A673 (cell line): ENCODE measurements at regions not wholly inside any gene's neighbourhood (a gene's known extent, or its start where the extent isn't known, plus 50 kb on each side); places are given as distances from the start of the nearest gene placed in this dataset.

Experiments
- BruUV-seq: library from RNA; stranded (reverse); fragments of 400-500 nt; replicated peaks from 2 replicates; lab custom pipeline; 2021; lab: Mats Ljungman, UMichigan
- CTCF ChIA-PET: fragments of 300-600 bp; sonication (Branson Sonifier 250); formaldehyde crosslinking; loops from one replicate; lab custom pipeline; 2022; ENCODE audit warnings: antibody characterized with exemption; lab: Charles Lee
- POLR2A ChIA-PET: fragments of 300-600 bp; sonication (Branson Sonifier 250); formaldehyde crosslinking; loops from one replicate; lab custom pipeline; 2022; ENCODE audit warnings: antibody characterized with exemption; ENCODE audit not compliant: low non-redundant PET; lab: Charles Lee
- DNase-seq: peaks from one replicate; pipeline ENCODE4 v3.0.0-alpha.2; 2015; ENCODE audit warnings: low spot score
- H3K27ac ChIP-seq: fragments of 200-600 bp; sonication (generic); 2 replicates; pipeline ENCODE4 v1.5.1; 2016; ENCODE audit warnings: mixed run types, low read depth, mild to moderate bottlenecking, mixed read lengths, antibody characterized with exemption, low read length; ENCODE audit not compliant: poor library complexity, severe bottlenecking
- H3K27me3 ChIP-seq: fragments of 200-600 bp; sonication (generic); replicated peaks from 2 replicates; pipeline ENCODE4 v1.6.1; 2017; ENCODE audit warnings: mixed run types, low read depth, mild to moderate bottlenecking, mixed read lengths, antibody characterized with exemption, low read length; ENCODE audit not compliant: insufficient read depth, poor library complexity
- H3K36me3 ChIP-seq: fragments of 200-600 bp; sonication (generic); 2 replicates; pipeline ENCODE4 v1.6.1; 2016; ENCODE audit warnings: mixed run types, mild to moderate bottlenecking, mixed read lengths, antibody characterized with exemption, low read length; ENCODE audit not compliant: insufficient read depth, poor library complexity, severe bottlenecking
- H3K4me1 ChIP-seq: fragments of 200-600 bp; sonication (generic); 2 replicates; pipeline ENCODE4 v1.6.1; 2017; ENCODE audit warnings: mixed run types, mild to moderate bottlenecking, mixed read lengths, antibody characterized with exemption, low read length; ENCODE audit not compliant: insufficient read depth, poor library complexity, severe bottlenecking
- H3K4me3 ChIP-seq: fragments of 200-600 bp; sonication (generic); 2 replicates; pipeline ENCODE4 v1.5.1; 2016; ENCODE audit warnings: low read depth, mixed run types, mild to moderate bottlenecking, mixed read lengths, low read length; ENCODE audit not compliant: poor library complexity, severe bottlenecking
- H3K9me3 ChIP-seq: fragments of 200-600 bp; sonication (generic); 2 replicates; pipeline ENCODE4 v1.6.1; 2016; ENCODE audit warnings: mixed run types, low read depth, mild to moderate bottlenecking, mixed read lengths, antibody characterized with exemption, low read length; ENCODE audit not compliant: poor library complexity, severe bottlenecking
- EZH2 ChIP-seq: fragments of 200-600 bp; sonication (generic); IDR thresholded peaks from 2 replicates; pipeline ENCODE4 v1.6.1; 2017; ENCODE audit warnings: borderline replicate concordance, low read depth, mild to moderate bottlenecking, mixed read lengths, antibody characterized with exemption, low read length; ENCODE audit not compliant: poor library complexity, severe bottlenecking
- intact Hi-C: fragments of 100-400 bp; cut with micrococcal nuclease; formaldehyde crosslinking; loops from one replicate; pipeline ENCODE4 v1.10.0; 2022; ENCODE audit not compliant: unreplicated experiment
- TF ChIP-seq, protein P1 (sequence below): fragments of 300-800, 200-600 bp; sonication (generic); conservative IDR thresholded peaks from 2 replicates; pipeline ENCODE4 v1.5.1; 2017; ENCODE audit warnings: low read depth, mild to moderate bottlenecking, antibody characterized with exemption, low read length, moderate library complexity, mixed read lengths

GRCh38 chrX:7225338-7225737 is 77.4 kb upstream of the PUDP start:
- POLR2A ChIA-PET, result no interaction called here
- CTCF ChIA-PET, result no interaction called here
- TF ChIP-seq EZH2, result no peak
- TF ChIP-seq, protein P1, sequence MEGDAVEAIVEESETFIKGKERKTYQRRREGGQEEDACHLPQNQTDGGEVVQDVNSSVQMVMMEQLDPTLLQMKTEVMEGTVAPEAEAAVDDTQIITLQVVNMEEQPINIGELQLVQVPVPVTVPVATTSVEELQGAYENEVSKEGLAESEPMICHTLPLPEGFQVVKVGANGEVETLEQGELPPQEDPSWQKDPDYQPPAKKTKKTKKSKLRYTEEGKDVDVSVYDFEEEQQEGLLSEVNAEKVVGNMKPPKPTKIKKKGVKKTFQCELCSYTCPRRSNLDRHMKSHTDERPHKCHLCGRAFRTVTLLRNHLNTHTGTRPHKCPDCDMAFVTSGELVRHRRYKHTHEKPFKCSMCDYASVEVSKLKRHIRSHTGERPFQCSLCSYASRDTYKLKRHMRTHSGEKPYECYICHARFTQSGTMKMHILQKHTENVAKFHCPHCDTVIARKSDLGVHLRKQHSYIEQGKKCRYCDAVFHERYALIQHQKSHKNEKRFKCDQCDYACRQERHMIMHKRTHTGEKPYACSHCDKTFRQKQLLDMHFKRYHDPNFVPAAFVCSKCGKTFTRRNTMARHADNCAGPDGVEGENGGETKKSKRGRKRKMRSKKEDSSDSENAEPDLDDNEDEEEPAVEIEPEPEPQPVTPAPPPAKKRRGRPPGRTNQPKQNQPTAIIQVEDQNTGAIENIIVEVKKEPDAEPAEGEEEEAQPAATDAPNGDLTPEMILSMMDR, result no peak
- Histone ChIP-seq H3K4me1 (no peaks in the 10 kb centered on the region), H3K9me3 (no peaks in the 10 kb centered on the region), H3K4me3 (no peak overlapping the region), H3K27ac (no peak overlapping the region), H3K27me3 (no peaks in the 10 kb centered on the region), H3K36me3 (no peaks in the 10 kb centered on the region)
- no TSS peak for BruUV-seq
- intact Hi-C loops, result no loop called here
- DNase-seq, result no peak

DNA sequence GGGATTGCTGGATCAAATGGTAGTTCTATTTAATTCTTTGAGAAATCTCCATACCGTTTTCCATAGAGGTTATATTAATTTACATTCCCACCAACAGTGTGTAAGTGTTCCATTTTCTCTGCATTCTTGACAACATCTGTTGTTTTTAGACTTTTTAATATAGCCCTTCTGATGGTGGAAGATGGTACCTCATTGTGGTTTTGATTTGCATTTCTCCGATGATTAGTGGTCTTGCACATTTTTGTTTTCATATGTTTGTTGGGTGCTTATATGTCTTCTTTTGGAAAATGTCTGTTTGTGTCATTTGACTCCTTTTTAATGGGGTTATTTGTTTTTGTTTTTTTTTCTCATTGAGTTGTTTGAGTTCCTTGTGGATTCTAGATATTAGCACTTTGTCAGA is 75.3 kb upstream of the PUDP start:
- Histone ChIP-seq H3K9me3 (no peaks in the 10 kb centered on the region), H3K4me1 (no peaks in the 10 kb centered on the region), H3K4me3 (no peak overlapping the region), H3K27me3 (no peaks in the 10 kb centered on the region), H3K27ac (no peak overlapping the region), H3K36me3 (no peaks in the 10 kb centered on the region)
- TF ChIP-seq, protein P1, result no peak
- no peak for TF ChIP-seq EZH2
- intact Hi-C loops, result no loop called here
- BruUV-seq, result no TSS peak
- ChIA-PET CTCF (no interaction called here), POLR2A (no interaction called here)
- no peak for DNase-seq

- H3K9me3 ChIP-seq, result no peaks in the 10 kb centered on the region
- BruUV-seq, result no TSS peak
- TF ChIP-seq, protein P1, result no peak
- TF ChIP-seq EZH2, result no peak
- no peaks in the 10 kb centered on the region for H3K4me1 ChIP-seq
- H3K4me3 ChIP-seq, result no peak overlapping the region
- POLR2A ChIA-PET, result no interaction called here
- intact Hi-C loops, result no loop called here
- CTCF ChIA-PET, result no interaction called here
- H3K36me3 ChIP-seq, result no peaks in the 10 kb centered on the region
- no peaks in the 10 kb centered on the region for H3K27me3 ChIP-seq
- H3K27ac ChIP-seq, result no peak overlapping the region
- no peak for DNase-seq
Measured at GRCh38 chrX:7220121-7220520, 72.2 kb upstream of the PUDP start.
